Activated effector memory CD4-positive, alpha-beta T cell treated with Interleukin-2 at 50 U/mL for 16 hours (primary cell): ENCODE measurements at regions not wholly inside any gene's neighbourhood (a gene's known extent, or its start where the extent isn't known, plus 50 kb on each side); places are given as distances from the start of the nearest gene placed in this dataset.

Source experiments
- DNase-seq: peaks from one replicate; pipeline ENCODE4 v3.0.0-alpha.2; 2020

- DNase-seq, result no peak
Measured at GRCh38 chr15:69629631-69630161, 177.1 kb downstream of the RPLP1 start.

- no peak for DNase-seq
Measured at GRCh38 chr15:69631005-69631404, 178.4 kb downstream of the RPLP1 start.

GRCh38 chr15:69631978-69632377 lies 179.4 kb downstream of the RPLP1 start:
- DNase-seq, result no peak

- DNase-seq, result no peak
Measured at GRCh38 chr15:69634860-69635259, 182.2 kb downstream of the RPLP1 start.

- DNase-seq, result no peak
Measured at GRCh38 chr15:69636169-69636915, 183.7 kb downstream of the RPLP1 start.

- DNase-seq, result no peak
Measured at GRCh38 chr15:69637818-69638217, 185.2 kb downstream of the RPLP1 start.

GRCh38 chr15:69643476-69643875 lies 190.9 kb downstream of the RPLP1 start:
- DNase-seq, result no peak

- no peak for DNase-seq
Measured at GRCh38 chr15:69643971-69644370, 191.4 kb downstream of the RPLP1 start.

GRCh38 chr15:69644876-69645275 lies 192.3 kb downstream of the RPLP1 start:
- DNase-seq, result no peak

- no peak for DNase-seq
Measured at GRCh38 chr15:69647142-69647513, 194.5 kb downstream of the RPLP1 start.

GRCh38 chr15:69648212-69648611 lies 195.6 kb downstream of the RPLP1 start:
- no peak for DNase-seq

- DNase-seq, result no peak
Measured at GRCh38 chr15:69648775-69649735, 196.4 kb downstream of the RPLP1 start.

GRCh38 chr15:69652293-69652692 lies 199.7 kb downstream of the RPLP1 start:
- DNase-seq, result no peak

- no peak for DNase-seq
Measured at GRCh38 chr15:69652751-69653305, 200.2 kb downstream of the RPLP1 start.

- no peak for DNase-seq
Measured at GRCh38 chr15:69653306-69653705, 200.7 kb downstream of the RPLP1 start.

GRCh38 chr15:69653846-69654245 lies 201.2 kb downstream of the RPLP1 start:
- no peak for DNase-seq

- no peak for DNase-seq
Measured at GRCh38 chr15:69656271-69657030, 203.8 kb downstream of the RPLP1 start.

- DNase-seq, result no peak
Measured at GRCh38 chr15:69657626-69658025, 205.0 kb downstream of the RPLP1 start.

- DNase-seq, result no peak
Measured at GRCh38 chr15:69658411-69658945, 205.9 kb downstream of the RPLP1 start.

- DNase-seq, result no peak
Measured at GRCh38 chr15:69659454-69660050, 206.9 kb downstream of the RPLP1 start.

- no peak for DNase-seq
Measured at GRCh38 chr15:69660114-69660513, 207.5 kb downstream of the RPLP1 start.
